Stimulated activated CD8-positive, alpha-beta memory T cell treated with anti-CD3 and anti-CD28 coated beads, Interleukin-12 subunit alpha, Interleukin-12 subunit beta, amount 100 ng/mL, for 24 hours (primary cell): ENCODE measurements at regions not wholly inside any gene's neighbourhood (a gene's known extent, or its start where the extent isn't known, plus 50 kb on each side); places are given as distances from the start of the nearest gene placed in this dataset.
"Not testable (repeated sequence)": the region's sequence is repeated elsewhere in the genome, so short reads cannot be mapped to it uniquely, and the experiment has no call there.

Source experiments
- DNase-seq: peaks from one replicate; pipeline ENCODE4 v3.0.0-alpha.2; 2020; ENCODE audit errors: extremely low read depth

DNA sequence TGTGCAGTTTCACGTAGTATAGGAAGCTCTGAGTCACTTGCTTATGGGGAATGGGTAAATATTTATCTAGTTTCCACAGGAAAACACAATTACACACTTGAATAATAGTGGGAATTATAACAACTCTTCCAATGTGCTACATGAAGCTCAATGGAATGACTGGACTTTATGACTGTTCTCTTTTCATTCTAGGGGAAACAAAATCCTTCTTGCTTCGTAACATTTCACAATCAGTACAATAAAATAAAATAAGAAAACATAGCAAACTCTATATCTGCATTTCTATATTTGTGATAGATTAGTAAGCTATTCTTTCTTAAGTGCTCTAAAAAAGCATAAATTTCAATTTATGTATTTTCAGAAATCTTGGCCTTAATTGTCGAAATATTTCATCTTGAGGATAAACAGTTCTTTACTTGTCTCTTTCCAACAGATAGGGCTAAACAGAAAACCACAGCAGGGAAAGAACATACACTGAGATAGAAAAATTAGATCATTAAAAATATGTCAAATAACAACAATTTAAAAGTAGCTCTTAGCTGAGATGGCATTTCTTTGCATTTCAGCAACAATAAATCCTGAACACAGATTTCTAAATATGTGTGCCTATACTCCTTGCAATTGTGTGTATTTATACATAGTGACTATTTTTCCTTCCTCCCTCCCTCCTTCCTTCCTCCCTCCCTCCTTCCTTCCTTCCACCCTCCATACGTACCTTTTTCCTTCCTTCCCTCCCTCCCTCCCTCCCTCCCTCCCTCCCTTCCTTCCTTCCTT, 395.5 kb upstream of the KCNMB2 start:
- DNase-seq: no peak

DNA sequence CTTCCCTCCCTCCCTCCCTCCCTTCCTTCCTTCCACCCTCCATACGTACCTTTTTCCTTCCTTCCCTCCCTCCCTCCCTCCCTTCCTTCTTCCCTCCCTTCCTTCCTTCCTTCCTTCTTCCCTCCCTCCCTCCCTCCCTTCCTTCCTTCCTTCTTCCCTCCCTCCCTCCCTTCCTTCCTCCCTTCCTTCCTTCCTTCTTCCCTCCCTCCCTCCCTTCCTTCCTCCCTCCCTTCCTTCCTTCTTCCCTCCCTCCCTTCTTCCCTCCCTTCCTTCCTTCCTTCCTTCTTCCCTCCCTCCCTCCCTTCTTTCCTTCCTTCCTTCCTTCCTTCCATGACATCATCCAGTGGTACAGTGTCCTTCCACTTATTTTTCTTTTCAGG, 394.9 kb upstream of the KCNMB2 start:
- not testable (repeated sequence) for DNase-seq

DNA sequence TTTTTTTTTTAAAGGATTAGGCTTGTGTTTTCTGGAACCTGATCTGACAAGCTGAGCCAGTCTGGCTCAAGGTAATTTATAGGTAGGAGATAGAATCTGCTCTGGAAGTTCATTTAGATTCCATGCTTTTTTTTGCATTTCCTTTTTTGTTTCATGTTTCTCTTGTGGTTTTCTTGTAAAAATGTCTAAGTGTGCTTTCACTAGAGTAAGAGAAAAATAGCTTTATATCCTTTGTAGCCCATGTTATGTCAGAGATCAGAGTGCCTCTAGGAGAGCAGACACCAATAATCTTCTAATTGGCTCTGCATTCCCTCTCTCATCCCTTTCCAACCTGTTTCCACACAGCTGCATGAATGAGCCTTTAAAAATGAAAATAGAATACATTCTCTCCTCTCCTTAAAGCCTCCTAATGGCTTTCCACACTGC, 389.8 kb upstream of the KCNMB2 start:
- no peak for DNase-seq

DNA sequence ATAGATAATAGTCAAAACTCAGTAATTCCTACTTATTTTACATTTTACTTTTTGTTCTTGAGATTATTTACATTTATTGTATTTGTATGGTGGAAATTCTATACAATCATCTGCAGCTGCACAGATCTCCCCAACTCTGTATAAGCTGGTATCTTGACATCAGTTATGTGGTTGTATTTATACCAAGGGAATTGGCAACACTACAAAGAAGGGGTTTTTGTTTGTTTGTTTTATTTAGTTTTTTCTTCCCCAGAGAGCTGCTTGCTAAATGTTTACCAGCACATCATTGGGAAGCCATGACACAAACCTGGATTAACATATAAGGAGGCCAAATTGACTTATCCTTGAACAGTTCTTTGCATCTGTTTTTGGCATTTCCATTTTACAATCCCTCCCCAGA, 389.2 kb upstream of the KCNMB2 start:
- no peak for DNase-seq

DNA sequence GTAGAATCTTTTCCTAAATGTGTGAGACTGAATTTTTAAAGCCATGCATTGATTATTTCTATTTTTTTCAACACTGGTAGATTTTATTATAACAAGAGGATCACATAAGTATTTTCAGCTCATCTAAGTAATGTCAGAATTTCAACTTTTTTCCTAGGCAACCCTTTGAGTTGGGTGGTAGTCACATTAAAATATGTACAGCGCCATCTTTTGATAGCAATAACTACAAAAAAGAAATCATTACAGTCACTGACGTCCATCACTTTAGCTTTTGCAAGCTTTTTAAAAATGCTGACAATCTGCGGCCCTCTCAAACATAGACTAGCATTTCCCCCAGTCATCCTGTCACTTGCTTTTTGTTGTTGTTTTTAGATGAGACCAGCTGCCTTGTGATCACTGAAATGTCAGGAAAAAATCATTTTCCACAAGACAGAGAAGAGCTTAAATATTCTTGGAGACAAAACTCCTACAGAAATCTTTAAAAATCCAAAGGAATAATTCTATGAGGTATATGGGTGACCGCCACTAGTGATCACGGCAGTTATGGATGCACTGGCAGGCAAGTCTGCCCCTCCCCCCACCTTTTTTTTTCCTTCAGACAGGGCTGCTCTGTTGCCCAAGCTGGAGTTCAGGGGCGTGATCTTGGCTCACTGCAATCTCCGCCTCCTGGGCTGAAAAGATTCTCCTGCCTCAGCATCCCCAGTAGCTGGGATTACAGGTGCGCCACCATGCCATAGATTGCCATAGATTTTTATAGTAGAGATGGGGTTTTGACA, 384.0 kb upstream of the KCNMB2 start:
- no peak for DNase-seq

DNA sequence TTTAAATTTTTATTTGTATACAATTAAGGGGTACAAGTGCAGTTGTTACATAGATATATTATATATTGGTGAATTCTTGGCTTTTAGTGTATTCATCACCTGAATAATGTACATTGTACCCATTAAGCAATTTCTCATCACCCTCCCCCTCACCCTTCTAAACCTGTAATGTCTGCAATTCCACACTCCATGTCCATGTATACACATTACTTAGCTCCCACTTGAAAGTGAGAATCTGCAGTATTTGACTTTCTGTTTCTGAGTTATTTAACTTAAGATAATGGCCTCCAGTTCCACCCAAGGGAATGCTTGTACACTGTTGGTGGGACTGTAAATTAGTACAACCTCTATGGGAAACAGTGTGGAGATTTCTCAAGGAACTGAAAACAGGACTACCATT, 383.2 kb upstream of the KCNMB2 start:
- DNase-seq: no peak

DNA sequence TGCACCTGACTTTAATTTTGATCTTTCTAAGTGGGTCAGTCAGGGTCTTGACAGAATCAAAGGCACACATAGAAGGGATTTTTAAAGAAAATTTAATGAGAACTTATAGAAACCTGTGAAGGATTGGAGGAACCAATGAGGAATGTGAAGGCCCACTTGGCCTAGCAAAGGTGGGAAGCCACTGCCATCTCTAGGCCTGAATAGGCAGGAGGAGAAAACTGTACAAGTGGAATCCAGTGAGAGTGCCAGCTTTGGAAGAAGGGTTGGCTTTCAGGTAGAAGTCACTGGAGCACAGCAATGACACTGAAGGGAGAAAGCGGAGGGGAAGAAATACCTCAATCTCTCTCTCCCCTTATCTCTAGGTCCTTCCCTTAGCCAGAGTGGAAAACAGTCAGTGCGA, 380.7 kb upstream of the KCNMB2 start:
- no peak for DNase-seq

DNA sequence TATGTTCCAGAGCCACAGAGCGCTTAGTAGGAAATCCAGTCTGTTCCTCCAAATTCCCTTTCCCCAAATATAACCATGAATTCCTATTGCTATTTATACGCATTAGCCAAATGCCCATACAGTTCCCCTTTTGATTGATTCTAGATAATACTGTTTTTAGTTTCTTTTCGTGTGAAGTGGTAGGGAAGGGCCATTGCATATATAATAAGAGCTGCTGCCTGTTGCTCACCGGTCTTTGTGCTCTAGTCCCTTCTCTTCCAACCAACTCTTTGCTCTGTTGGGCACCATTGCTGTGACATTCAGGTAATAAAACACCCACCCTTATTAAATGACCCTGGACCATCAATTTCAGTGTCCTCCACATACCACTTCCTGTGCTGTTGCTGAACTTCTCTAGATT, 379.9 kb upstream of the KCNMB2 start:
- no peak for DNase-seq

DNA sequence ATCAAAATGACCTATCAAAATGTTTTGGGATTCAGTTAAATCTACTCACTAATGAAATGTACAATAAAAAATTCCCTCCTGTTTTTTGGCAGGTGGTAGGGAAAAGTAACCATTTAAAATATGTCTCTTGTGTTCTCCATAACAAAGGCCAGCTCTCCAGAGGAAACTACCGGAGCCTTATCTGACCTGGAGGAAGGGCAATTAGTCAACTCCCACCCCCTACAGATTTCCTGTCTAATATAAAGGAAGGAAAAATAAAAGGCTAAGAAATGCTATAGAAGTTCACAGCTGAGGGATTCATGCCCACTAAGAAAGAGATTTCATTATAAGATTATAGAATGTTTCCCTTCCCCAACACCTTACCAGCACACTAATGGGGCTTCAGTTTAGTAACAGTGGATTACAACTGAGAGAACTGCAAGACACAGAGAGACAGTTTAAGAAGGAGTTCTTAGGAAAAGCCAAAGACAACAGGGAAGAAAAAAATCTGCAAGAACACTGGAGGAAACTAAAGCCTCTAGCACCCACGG, 376.5 kb upstream of the KCNMB2 start:
- no peak for DNase-seq

DNA sequence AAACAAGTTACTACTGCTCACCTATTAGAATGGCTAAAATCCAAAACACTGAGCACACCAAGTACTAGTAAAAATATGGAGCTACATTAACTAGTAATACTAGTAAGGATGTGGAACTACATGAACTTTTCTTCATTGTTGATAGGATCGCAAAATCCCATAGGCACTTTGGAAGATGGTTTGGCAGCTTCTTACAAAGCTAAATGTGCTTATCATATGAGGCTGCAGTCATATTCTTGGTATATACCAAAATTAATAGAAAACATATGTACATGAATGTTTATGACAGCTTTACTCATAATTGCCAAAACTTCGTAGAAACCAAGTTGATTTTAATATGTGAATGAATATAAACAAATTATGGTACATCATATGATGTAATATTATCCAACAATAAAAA, 366.8 kb upstream of the KCNMB2 start:
- no peak for DNase-seq

DNA sequence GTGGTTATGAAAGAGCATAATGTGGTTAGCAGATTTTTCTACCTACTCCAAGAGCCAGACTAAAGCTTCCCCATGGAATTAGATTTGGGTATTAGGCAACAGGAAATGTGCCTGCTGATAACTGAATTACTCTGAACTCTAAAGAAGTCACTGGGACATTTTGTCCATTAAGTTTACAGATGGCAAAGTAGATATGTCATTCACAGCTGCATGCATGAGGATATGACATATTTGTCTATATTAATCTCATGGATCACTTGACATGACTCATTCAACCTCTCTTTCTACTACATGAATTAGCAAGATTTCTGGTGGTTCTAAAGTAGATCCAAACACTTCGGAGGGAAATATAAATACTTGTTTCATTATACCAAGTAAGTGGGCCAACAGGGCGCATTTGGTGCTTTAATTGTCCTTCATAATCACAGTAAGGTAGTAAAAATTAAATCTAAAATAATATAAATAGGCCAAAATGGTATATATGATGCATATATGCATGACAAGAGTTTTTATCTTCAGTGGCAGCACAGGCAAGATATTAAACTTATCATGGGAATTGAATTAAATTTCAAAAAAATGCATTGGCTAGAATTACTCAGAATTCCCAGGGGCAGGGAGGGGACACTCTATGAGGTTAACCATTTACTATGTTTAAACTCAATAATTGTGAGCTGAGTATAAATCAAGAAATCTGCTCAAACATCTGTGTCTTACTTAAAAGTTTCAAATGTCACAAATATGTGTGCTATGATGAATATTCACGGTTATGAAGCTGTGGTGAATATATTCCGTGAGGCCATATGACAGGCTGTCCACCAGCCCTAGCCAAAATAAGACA, 365.3 kb upstream of the KCNMB2 start:
- no peak for DNase-seq

DNA sequence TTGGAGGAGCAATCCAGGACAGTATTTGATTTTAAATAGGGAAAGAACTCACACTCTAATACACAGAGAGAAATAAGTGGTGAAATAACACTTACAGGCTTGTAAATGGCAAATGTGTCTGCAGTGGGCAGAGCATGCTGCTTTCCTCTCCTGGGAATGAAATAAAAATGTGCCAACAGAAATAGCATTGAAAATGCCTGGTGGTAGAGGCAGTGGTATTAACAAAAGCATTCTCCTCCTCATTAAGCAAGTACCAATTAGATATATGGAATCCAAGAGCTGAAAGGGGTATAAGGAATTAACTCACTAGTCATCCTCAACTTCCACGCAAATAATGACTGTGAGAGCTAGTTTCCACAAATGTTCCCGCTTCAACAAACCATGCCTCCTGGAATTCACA, 364.1 kb upstream of the KCNMB2 start:
- no peak for DNase-seq

DNA sequence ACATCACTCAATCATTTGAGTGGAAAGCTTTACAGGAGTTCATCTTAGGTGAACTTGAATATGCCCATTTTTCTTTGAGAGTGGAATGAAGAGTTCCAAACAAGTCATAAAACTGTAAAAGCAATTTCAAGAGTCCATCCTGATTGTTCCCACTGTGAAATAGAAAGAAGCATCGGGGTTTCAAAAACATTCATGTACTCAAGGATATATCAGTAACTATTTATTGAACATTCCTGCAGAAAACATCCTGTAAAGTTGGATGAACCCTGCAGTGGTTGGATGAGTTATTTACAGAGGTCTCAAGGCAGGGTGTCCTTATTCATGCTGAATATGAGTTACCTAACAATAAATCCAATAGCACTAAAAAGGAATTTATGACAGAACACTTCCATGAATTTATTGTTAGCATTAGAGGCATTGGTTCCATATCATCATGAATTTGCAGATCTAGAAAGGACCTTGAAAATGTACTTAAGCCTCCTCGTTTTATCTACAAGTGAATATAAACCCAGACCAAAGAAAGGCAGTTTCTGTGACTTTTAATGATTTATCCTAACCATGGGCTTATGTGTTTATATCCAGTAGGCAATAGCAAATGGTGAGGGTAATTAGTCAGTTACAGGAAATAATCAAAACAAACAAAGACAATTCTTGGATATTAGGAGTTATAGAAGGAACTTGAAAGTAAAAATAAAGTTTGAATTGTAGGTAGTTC, 361.9 kb upstream of the KCNMB2 start:
- DNase-seq: no peak

DNA sequence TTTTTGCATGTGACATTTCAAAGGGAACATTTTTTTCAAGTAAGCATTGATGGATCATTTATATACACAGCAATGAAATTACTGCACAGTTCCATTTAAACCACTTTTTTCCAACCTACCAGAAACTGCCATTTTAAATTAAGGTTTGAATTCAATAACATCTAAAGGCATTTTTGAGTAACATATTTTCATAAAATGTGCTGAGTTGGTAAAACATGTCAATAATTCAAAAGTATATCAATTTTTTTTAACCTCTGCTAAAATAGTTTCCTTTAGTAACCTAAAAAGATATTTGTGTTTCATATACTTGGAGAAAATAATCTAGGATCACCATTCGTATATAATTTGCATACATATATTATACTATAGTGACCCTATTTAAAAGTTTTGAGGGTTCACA, 355.1 kb upstream of the KCNMB2 start:
- DNase-seq: no peak

DNA sequence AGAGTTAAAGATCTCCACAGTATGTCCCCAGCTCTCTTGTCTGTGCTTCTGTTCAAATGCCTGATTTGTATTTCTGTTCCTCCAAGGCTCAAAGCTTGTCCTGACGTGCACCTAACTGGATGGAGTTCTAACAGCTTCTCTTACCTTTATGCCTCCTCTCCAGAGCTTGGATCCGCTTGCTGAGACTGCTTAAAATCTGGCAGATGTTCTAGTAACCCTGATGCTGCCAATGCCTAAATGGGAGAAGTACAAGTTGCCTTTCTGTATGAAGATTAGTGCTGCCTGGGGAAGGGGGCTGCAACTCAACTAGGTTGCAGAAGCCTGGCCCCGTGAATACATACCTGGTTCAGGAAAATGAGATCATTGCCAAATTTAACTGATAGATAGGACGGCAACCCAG, 354.5 kb upstream of the KCNMB2 start:
- DNase-seq: no peak

DNA sequence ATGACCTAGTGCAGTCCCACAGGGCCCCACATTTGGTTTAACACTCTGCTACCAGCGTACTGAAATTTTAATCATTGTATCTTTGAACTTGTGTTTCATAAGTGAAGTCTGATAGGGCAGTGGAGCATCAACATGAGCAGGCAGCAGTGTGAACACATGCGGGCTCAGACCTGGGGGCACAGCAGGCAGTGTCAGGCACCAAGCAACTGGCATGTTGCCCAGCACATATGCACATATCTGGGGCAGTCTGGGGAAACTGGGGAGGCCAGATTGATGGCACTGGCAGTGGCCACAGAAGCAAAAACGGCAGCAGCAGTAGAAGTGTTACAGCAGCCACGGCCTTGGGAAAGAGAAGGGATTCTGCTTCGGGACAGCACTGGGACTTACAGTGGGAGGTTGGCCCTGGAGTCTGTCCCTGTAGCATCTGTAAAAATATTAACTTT, 353.9 kb upstream of the KCNMB2 start:
- DNase-seq: no peak

DNA sequence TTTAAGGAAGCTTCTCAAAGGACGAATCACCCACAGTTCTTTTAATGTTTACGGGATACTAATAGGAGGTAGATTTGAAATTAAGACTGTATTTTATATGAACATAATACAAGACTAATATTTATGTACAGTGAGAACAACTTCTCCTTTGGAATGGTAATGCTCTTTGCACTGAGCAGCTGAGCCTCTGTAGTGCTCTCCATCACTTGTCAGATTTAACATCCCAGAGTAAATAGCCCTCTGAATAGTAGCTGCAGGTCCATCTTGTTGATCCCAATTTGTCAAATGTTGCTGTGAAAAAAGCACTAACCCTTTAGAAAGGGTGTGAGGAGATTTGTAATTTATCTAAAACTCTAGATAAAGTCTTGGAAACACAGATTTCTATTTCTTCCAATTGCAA, 351.4 kb upstream of the KCNMB2 start:
- no peak for DNase-seq

DNA sequence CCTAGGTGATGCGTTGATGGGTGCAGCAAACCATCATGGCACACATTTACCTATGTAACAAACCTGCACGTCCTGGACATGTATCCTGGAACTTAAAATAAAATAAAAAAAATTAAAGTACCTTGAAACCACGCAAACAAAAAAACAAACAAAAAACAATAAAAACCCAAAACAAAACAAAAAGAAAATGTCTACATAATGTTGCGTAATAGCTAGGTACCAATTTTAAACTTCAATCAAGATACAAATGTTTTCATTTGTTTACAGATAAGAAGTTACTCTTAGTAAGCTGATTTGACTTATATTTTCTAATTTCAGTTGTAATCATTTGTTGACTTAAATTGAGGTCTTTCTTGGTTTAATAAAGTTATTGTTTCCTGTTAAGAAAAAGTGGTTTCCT, 349.6 kb upstream of the KCNMB2 start:
- no peak for DNase-seq

DNA sequence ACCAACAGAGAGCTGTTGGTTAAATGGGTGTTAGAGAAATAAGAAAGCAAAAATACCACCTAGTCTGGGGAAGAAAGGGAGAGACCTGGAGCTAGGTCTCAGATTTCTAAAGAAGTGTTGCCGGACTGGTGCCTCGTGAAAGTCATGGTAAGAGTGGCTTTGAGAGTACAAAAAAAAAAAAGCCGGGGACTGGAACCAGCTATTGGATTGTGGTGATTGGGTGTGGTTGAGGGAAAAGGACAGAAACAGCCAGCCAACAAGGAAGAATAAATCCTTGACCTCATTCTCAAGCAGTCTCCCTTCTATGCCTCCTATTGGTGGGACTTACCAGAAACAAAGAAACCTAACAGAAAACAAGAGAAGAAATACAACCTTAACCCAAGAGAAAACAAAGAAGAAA, 346.4 kb upstream of the KCNMB2 start:
- DNase-seq: no peak

DNA sequence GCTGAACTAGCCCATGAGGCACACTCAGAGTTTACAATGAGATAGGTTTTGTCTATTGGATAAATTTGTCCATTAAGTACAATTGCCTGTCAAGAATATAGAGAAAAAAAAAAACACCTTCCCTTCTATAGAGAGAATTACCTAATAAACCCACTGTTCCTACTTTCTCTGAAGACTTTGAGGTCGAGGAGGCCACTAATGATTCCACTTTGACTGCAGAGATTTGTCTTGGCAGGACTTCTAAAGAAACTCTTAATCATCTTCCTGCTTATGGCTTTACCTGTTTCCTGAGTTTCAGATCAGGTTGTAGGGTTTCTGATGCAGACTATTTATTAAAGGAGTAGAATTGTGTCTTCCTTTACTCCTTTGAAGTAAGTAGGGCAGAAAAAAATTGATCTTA, 342.4 kb upstream of the KCNMB2 start:
- no peak for DNase-seq

DNA sequence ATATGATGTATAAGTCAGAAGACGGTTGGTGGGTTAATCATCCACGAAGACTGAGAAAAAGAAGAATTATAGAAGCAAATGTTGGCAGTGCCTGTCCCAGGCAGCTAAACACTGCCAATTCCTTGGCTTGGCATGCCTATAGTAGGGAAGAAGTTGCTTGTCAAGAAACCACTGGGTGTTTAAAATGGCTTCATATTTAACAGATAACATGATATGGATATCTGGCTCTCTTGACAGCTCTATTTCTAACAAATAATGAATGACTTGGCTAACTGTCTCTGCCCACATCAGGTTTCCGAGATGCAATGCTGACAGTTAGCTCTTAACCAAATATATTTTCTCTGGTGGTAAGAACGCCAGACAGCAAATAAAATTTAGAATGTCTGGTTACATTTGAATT, 341.7 kb upstream of the KCNMB2 start:
- DNase-seq: no peak

DNA sequence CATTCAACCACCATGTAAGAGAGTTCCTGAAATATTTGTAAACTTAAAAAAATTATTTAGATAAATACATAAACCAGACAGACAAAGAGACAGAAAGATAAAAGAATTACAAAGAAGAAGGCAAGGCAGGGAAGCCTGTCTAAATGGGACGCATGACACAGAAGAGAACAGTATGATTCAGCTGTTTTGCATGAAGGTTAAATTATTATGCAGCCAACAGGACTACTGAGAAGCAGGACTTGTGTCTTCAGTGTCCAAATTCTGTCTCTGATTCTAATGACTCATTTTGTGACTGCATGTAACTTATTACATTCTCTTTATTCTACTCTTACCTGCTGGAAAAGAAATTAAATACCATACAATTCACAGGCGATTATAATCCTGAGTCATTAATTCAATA, 340.4 kb upstream of the KCNMB2 start:
- no peak for DNase-seq
